ENCODE measurements at regions not wholly inside any gene's neighbourhood (a gene's known extent, or its start where the extent isn't known, plus 50 kb on each side); places are given as distances from the start of the nearest gene placed in this dataset.

- Histone ChIP-seq H3K9me2 (ENCODE audit: insufficient read depth) (no peaks in the 10 kb centered on the region), H3K9me3 (ENCODE audit: low read depth) (no peaks in the 10 kb centered on the region), H2AFZ (no peak overlapping the region), H3K27ac (no peak overlapping the region), H3K4me2 (ENCODE audit: unreplicated experiment) (no peak overlapping the region), H3K79me2 (ENCODE audit: insufficient read depth) (no peaks in the 10 kb centered on the region), H3K4me1 (ENCODE audit: insufficient read depth) (peaks cover 20% of the 10 kb centered on the region), H3K4me3 (no peak overlapping the region), H3K36me3 (ENCODE audit: low read depth) (no peaks in the 10 kb centered on the region), H3F3A (ENCODE audit: insufficient read depth) (peaks cover 5% of the 10 kb centered on the region; the same call in 1 of the 2 replicates), H3K27me3 (replicated peaks; ENCODE audit: insufficient read depth) (no peaks in the 10 kb centered on the region), H3K9ac (no peak overlapping the region), H4K20me1 (ENCODE audit: insufficient read depth) (no peaks in the 10 kb centered on the region)
- 100% methylated on average over 2 of the region's 2 CpGs for WGBS, 2 experiments (ENCODE audit: low coverage in 1 of 2, low lambda C conversion rate in 2 of 2, missing lambda C conversion rate in 2 of 2)
- no peak for TF ChIP-seq EZH2 (IDR thresholded peaks at IDR 0.05; ENCODE audit: insufficient read depth, poor library complexity, severe bottlenecking)
- no peak for TF ChIP-seq EZH2phosphoT487 (IDR thresholded peaks at IDR 0.05; ENCODE audit: insufficient read depth, low read depth)
- in situ Hi-C loops (cut with MboI), result loop anchor here (10.0 kb wide), 2 partner anchors 926 to 1326 kb away; partner anchors contain the start of gene ITGA4
- DNase-seq, result no peak
Observed at GRCh38 chr2:180128861-180129260, 121.8 kb upstream of the CWC22 start.

- H3K9ac ChIP-seq, result no peak overlapping the region
- H3K36me3 ChIP-seq (ENCODE audit: low read depth), result no peaks in the 10 kb centered on the region
- H3F3A ChIP-seq (ENCODE audit: insufficient read depth), result no peaks in the 10 kb centered on the region; the same call in 1 of the 2 replicates
- 15 to 20% methylated on average over 13 of the region's 13 CpGs for WGBS, 2 experiments (ENCODE audit: low coverage in 1 of 2, low lambda C conversion rate in 2 of 2, missing lambda C conversion rate in 2 of 2)
- no peak overlapping the region for H3K27ac ChIP-seq
- H3K27me3 ChIP-seq (replicated peaks; ENCODE audit: insufficient read depth), result no peaks in the 10 kb centered on the region
- no peaks in the 10 kb centered on the region for H3K79me2 ChIP-seq (ENCODE audit: insufficient read depth)
- H3K4me1 ChIP-seq (ENCODE audit: insufficient read depth), result peaks cover 13% of the 10 kb centered on the region
- H3K9me2 ChIP-seq (ENCODE audit: insufficient read depth), result no peaks in the 10 kb centered on the region
- in situ Hi-C loops (cut with MboI), result loop anchor here (10.0 kb wide), 2 partner anchors 929 to 1329 kb away; partner anchors contain the start of gene ITGA4
- TF ChIP-seq EZH2phosphoT487 (IDR thresholded peaks at IDR 0.05; ENCODE audit: insufficient read depth, low read depth) (no peak), EZH2 (IDR thresholded peaks at IDR 0.05; ENCODE audit: insufficient read depth, poor library complexity, severe bottlenecking) (no peak)
- peak; percentile 97 for DNase-seq
- no peaks in the 10 kb centered on the region for H4K20me1 ChIP-seq (ENCODE audit: insufficient read depth)
- H3K4me2 ChIP-seq (ENCODE audit: unreplicated experiment), result peak overlapping the region; percentile 38
- H3K4me3 ChIP-seq, result peak overlapping the region; percentile 31
- H2AFZ ChIP-seq, result 0 out of 2 replicates have a peak overlapping the region, but pooled peaks have one; percentile 21
- H3K9me3 ChIP-seq (ENCODE audit: low read depth), result no peaks in the 10 kb centered on the region
Observed at GRCh38 chr2:180125245-180125962, 118.3 kb upstream of the CWC22 start.

- no peaks in the 10 kb centered on the region for H4K20me1 ChIP-seq (ENCODE audit: insufficient read depth)
- in situ Hi-C loops (cut with MboI), result loop anchor here (10.0 kb wide), 2 partner anchors 930 to 1330 kb away; partner anchors contain the start of gene ITGA4
Observed at GRCh38 chr2:180124273-180125139, 117.4 kb upstream of the CWC22 start.

GRCh38 chr2:180122874-180123273 is 115.8 kb upstream of the CWC22 start:
- H3K9me3 ChIP-seq (ENCODE audit: low read depth), result no peaks in the 10 kb centered on the region
- no peak for TF ChIP-seq EZH2phosphoT487 (IDR thresholded peaks at IDR 0.05; ENCODE audit: insufficient read depth, low read depth)
- TF ChIP-seq EZH2 (IDR thresholded peaks at IDR 0.05; ENCODE audit: insufficient read depth, poor library complexity, severe bottlenecking), result no peak
- no peak overlapping the region for H3K4me3 ChIP-seq
- in situ Hi-C loops (cut with MboI), result loop anchor here (10.0 kb wide), 2 partner anchors 932 to 1332 kb away; partner anchors contain the start of gene ITGA4
- H2AFZ ChIP-seq, result 0 out of 2 replicates have a peak overlapping the region, but pooled peaks have one; percentile 25
- no peaks in the 10 kb centered on the region; the same call in 1 of the 2 replicates for H3F3A ChIP-seq (ENCODE audit: insufficient read depth)
- no peak overlapping the region for H3K9ac ChIP-seq
- H3K79me2 ChIP-seq (ENCODE audit: insufficient read depth), result no peaks in the 10 kb centered on the region
- H4K20me1 ChIP-seq (ENCODE audit: insufficient read depth), result no peaks in the 10 kb centered on the region
- H3K4me1 ChIP-seq (ENCODE audit: insufficient read depth), result peaks cover 8% of the 10 kb centered on the region
- H3K4me2 ChIP-seq (ENCODE audit: unreplicated experiment), result no peak overlapping the region
- no peak overlapping the region for H3K27ac ChIP-seq
- 76 to 88% methylated on average over 2 of the region's 2 CpGs for WGBS, 2 experiments (ENCODE audit: low coverage in 1 of 2, low lambda C conversion rate in 2 of 2, missing lambda C conversion rate in 2 of 2)
- no peaks in the 10 kb centered on the region for H3K27me3 ChIP-seq (replicated peaks; ENCODE audit: insufficient read depth)
- peak; percentile 69 for DNase-seq
- H3K36me3 ChIP-seq (ENCODE audit: low read depth), result no peaks in the 10 kb centered on the region
- H3K9me2 ChIP-seq (ENCODE audit: insufficient read depth), result no peaks in the 10 kb centered on the region

More at GRCh38 chr2:180124273-180125139, 117.4 kb upstream of the CWC22 start:
- Histone ChIP-seq H3K9me2 (ENCODE audit: insufficient read depth) (no peaks in the 10 kb centered on the region), H3K27me3 (replicated peaks; ENCODE audit: insufficient read depth) (no peaks in the 10 kb centered on the region), H3K4me1 (ENCODE audit: insufficient read depth) (peaks cover 8% of the 10 kb centered on the region), H3K27ac (no peak overlapping the region), H2AFZ (peak overlapping the region; percentile 42; the same call in 1 of the 2 replicates), H3K4me3 (no peak overlapping the region), H3K79me2 (ENCODE audit: insufficient read depth) (no peaks in the 10 kb centered on the region), H3K9me3 (ENCODE audit: low read depth) (no peaks in the 10 kb centered on the region), H3K9ac (no peak overlapping the region), H3K36me3 (ENCODE audit: low read depth) (no peaks in the 10 kb centered on the region), H3K4me2 (ENCODE audit: unreplicated experiment) (no peak overlapping the region), H3F3A (ENCODE audit: insufficient read depth) (no peaks in the 10 kb centered on the region; the same call in 1 of the 2 replicates)
- no peak for TF ChIP-seq EZH2 (IDR thresholded peaks at IDR 0.05; ENCODE audit: insufficient read depth, poor library complexity, severe bottlenecking)
- no peak for TF ChIP-seq EZH2phosphoT487 (IDR thresholded peaks at IDR 0.05; ENCODE audit: insufficient read depth, low read depth)
- 11 to 14% methylated on average over 8 of the region's 8 CpGs for WGBS, 2 experiments (ENCODE audit: low coverage in 1 of 2, low lambda C conversion rate in 2 of 2, missing lambda C conversion rate in 2 of 2)
- peak; percentile 64 for DNase-seq
